ENCODE measurements at regions not wholly inside any gene's neighbourhood (a gene's known extent, or its start where the extent isn't known, plus 50 kb on each side); places are given as distances from the start of the nearest gene placed in this dataset.

DNA sequence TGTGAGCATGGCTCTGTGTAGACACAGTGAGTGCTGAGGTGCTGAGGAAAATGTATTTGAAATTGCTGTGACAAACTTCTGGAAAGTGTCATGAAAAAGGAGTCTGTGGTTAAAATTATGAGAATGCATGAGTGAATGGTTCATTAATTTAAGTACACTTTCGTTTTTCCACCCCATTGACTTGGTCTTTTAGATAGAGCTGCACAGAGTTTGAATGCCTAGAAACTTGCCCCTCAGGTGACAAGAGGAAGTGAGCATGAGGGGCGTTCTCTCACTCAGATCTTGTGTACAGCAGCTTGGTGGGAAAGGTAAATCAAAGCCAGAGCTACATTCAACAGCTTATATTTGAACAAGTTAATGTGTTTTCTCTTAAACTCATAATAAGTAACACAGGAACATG is 296.8 kb downstream of the WDR72 start:
- Histone ChIP-seq H3K36me3 (ENCODE audit: insufficient read depth, low read length) (no peaks in the 10 kb centered on the region), H3K4me1 (ENCODE audit: insufficient read depth, low read length) (no peaks in the 10 kb centered on the region), H3K9me3 (ENCODE audit: low read length) (no peaks in the 10 kb centered on the region), H3K27me3 (ENCODE audit: insufficient read depth, low read length, poor library complexity, severe bottlenecking) (no peaks in the 10 kb centered on the region), H3K27ac (ENCODE audit: low read depth, low read length) (no peak overlapping the region), H3K4me3 (ENCODE audit: low read length) (no peak overlapping the region)
- H3K4me1 Mint-ChIP-seq: no peaks in the 10 kb centered on the region
- no peak for DNase-seq
- CTCF ChIA-PET: no interaction called here
- POLR2A ChIA-PET: no interaction called here
- H3K4me3 Mint-ChIP-seq: no peak overlapping the region
- no peaks in the 10 kb centered on the region for H3K27me3 Mint-ChIP-seq
- no peak overlapping the region for H3K27ac Mint-ChIP-seq
- no peaks in the 10 kb centered on the region for H3K9me3 Mint-ChIP-seq
- H3K36me3 Mint-ChIP-seq: no peaks in the 10 kb centered on the region

DNA sequence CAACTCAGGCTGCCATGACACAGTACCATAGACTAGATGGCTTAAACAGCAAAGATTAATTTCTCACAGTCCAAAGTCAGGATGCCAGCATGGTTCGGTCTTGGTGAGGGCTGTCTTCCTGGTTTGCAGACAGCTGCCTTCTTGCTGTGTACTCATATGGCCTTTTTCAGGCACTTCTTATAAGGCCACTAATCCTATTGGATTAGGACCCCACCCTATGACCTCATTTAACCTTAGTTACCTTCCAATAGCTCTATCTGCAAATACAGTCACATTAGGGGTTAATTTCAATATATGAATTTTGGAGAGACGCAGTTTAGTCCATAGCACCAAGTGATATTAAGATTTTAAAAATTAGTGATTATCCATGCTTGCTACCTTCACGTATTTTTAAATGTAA is 297.8 kb downstream of the WDR72 start:
- Histone ChIP-seq H3K36me3 (ENCODE audit: insufficient read depth, low read length) (no peaks in the 10 kb centered on the region), H3K27ac (ENCODE audit: low read depth, low read length) (no peak overlapping the region), H3K9me3 (ENCODE audit: low read length) (no peaks in the 10 kb centered on the region), H3K4me3 (ENCODE audit: low read length) (no peak overlapping the region), H3K4me1 (ENCODE audit: insufficient read depth, low read length) (no peaks in the 10 kb centered on the region), H3K27me3 (ENCODE audit: insufficient read depth, low read length, poor library complexity, severe bottlenecking) (no peaks in the 10 kb centered on the region)
- no peak overlapping the region for H3K27ac Mint-ChIP-seq
- DNase-seq: no peak
- H3K4me3 Mint-ChIP-seq: no peak overlapping the region
- no peaks in the 10 kb centered on the region for H3K4me1 Mint-ChIP-seq
- ChIA-PET POLR2A (no interaction called here), CTCF (no interaction called here)
- no peaks in the 10 kb centered on the region for H3K9me3 Mint-ChIP-seq
- no peaks in the 10 kb centered on the region for H3K27me3 Mint-ChIP-seq
- no peaks in the 10 kb centered on the region for H3K36me3 Mint-ChIP-seq

DNA sequence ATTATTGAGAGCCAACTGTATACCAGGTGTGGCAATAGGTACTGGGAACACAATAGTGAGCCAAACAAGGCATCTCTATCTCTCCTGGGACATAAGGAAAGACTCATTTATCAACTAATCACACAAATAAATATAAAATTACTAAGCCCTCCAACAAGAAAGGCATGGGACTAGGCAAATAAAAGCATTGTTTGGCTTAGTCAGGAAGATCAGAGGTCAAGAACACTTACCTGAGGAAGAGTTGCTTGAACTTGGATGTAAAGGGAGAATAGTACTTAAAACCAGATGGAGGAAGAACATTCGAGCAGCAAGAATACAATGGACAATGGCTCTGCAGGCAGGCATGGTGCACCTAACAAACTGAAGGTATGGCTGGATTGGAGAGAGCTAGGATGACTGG is 300.7 kb downstream of the WDR72 start:
- CTCF ChIA-PET: no interaction called here

DNA sequence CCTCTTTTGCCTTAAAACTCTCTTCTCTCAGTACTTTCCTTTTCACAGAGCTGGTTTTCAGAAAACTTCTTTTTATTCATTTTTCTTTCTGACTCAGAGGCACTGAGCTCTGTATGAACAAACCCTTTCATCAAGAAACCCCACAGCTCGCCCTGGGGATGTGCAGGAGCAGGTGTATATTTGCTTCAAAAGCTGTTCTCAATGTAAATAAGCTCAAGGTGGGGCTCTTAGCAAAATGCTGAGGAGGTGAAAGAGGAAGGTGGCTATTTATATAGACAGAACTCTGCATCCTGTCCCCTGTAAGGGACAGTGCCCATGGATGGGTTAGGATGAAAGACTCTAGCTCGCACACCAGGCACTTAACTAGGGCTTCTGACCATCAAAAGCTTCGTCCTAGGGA is 302.0 kb downstream of the WDR72 start:
- Mint-ChIP-seq H3K4me1 (no peaks in the 10 kb centered on the region), H3K36me3 (no peaks in the 10 kb centered on the region), H3K4me3 (no peak overlapping the region), H3K9me3 (no peaks in the 10 kb centered on the region), H3K27ac (no peak overlapping the region), H3K27me3 (no peaks in the 10 kb centered on the region)
- Histone ChIP-seq H3K4me3 (ENCODE audit: low read length) (no peak overlapping the region), H3K36me3 (ENCODE audit: insufficient read depth, low read length) (no peaks in the 10 kb centered on the region), H3K27me3 (ENCODE audit: insufficient read depth, low read length, poor library complexity, severe bottlenecking) (no peaks in the 10 kb centered on the region), H3K27ac (ENCODE audit: low read depth, low read length) (no peak overlapping the region), H3K9me3 (ENCODE audit: low read length) (no peaks in the 10 kb centered on the region), H3K4me1 (ENCODE audit: insufficient read depth, low read length) (no peaks in the 10 kb centered on the region)
- ChIA-PET POLR2A (no interaction called here), CTCF (no interaction called here)
- DNase-seq: no peak

More for the DNA sequence above, 300.7 kb downstream of the WDR72 start:
- no peak for DNase-seq
- H3K4me1 ChIP-seq (ENCODE audit: insufficient read depth, low read length): no peaks in the 10 kb centered on the region
- Mint-ChIP-seq H3K9me3 (no peaks in the 10 kb centered on the region), H3K4me3 (no peak overlapping the region), H3K36me3 (no peaks in the 10 kb centered on the region), H3K27me3 (no peaks in the 10 kb centered on the region), H3K4me1 (no peaks in the 10 kb centered on the region), H3K27ac (no peak overlapping the region)
- no peak overlapping the region for H3K27ac ChIP-seq (ENCODE audit: low read depth, low read length)
- no peaks in the 10 kb centered on the region for H3K36me3 ChIP-seq (ENCODE audit: insufficient read depth, low read length)
- no peaks in the 10 kb centered on the region for H3K9me3 ChIP-seq (ENCODE audit: low read length)
- H3K4me3 ChIP-seq (ENCODE audit: low read length): no peak overlapping the region
- POLR2A ChIA-PET: no interaction called here
- H3K27me3 ChIP-seq (ENCODE audit: insufficient read depth, low read length, poor library complexity, severe bottlenecking): no peaks in the 10 kb centered on the region

DNA sequence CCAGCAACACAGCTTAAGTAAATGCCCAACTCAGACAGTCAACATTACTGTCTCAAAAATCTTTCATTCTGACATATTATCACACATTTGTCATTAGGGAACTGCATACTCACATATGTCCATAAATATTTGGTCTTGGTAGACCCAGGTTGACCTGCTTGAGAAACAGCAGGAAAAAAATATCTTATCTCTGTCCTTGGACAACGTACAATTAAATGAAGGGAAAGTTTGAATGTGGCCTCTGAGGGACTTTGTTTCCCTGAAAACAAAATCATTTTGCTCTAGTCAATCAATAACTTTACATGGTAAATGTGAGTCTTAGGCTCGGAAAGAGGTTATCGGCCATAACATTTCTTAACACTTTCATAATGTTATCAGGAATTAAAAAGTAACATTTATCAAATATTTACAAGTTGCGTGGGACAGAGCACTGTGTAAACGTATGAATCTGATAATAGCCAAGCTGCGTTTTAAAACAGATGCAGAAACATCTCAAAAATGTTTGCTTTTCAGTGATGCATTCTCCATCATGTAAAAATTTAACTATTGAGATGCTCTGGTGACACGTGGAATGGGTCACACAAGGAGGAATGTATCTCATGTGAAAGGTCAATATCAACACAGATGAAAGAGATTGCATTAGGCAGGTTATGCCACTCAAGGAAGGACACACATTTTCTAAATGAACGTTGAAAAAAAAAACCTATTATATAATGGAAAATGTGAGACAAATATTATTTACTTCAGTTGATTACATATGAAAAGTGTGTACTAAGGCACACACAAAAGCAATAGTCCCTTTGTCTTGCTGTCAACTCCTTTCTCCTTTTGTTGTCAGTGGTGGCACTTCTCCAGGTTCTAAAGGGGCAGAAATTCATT is 304.4 kb downstream of the WDR72 start:
- Histone ChIP-seq H3K27ac (ENCODE audit: low read depth, low read length) (no peak overlapping the region), H3K9me3 (ENCODE audit: low read length) (no peaks in the 10 kb centered on the region), H3K36me3 (ENCODE audit: insufficient read depth, low read length) (no peaks in the 10 kb centered on the region), H3K4me1 (ENCODE audit: insufficient read depth, low read length) (no peaks in the 10 kb centered on the region), H3K4me3 (ENCODE audit: low read length) (no peak overlapping the region), H3K27me3 (ENCODE audit: insufficient read depth, low read length, poor library complexity, severe bottlenecking) (no peaks in the 10 kb centered on the region)
- Mint-ChIP-seq H3K36me3 (no peaks in the 10 kb centered on the region), H3K27me3 (no peaks in the 10 kb centered on the region), H3K4me3 (no peak overlapping the region), H3K9me3 (peaks cover 0 to 2% (median 0%) of the 10 kb centered on the region in 5 donors), H3K4me1 (no peaks in the 10 kb centered on the region), H3K27ac (no peak overlapping the region)
- no peak for DNase-seq
- POLR2A ChIA-PET: no interaction called here
- CTCF ChIA-PET: no interaction called here

DNA sequence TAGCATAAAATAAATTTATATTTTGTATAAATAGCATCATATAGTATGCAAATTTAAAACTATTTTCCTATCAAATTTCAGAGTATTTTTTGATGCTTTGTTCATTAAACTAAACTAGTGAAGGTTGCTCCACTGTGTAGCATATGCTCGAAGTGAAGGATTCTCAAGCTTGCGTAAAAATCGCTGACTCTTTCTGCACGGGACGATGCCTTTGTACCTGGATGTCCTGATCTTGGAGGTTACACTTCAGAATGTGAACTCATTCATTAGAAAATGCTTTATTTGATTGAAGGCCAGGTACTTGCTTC is 305.0 kb downstream of the WDR72 start:
- H3K4me3 ChIP-seq (ENCODE audit: low read length): no peak overlapping the region
- Mint-ChIP-seq H3K4me1 (no peaks in the 10 kb centered on the region), H3K27me3 (no peaks in the 10 kb centered on the region), H3K9me3 (peaks cover 0 to 2% (median 0%) of the 10 kb centered on the region in 5 donors), H3K27ac (no peak overlapping the region), H3K36me3 (no peaks in the 10 kb centered on the region), H3K4me3 (no peak overlapping the region)
- CTCF ChIA-PET: no interaction called here
- no peaks in the 10 kb centered on the region for H3K36me3 ChIP-seq (ENCODE audit: insufficient read depth, low read length)
- H3K27ac ChIP-seq (ENCODE audit: low read depth, low read length): no peak overlapping the region
- no peak for DNase-seq
- H3K4me1 ChIP-seq (ENCODE audit: insufficient read depth, low read length): no peaks in the 10 kb centered on the region
- no peaks in the 10 kb centered on the region for H3K9me3 ChIP-seq (ENCODE audit: low read length)
- POLR2A ChIA-PET: no interaction called here
- no peaks in the 10 kb centered on the region for H3K27me3 ChIP-seq (ENCODE audit: insufficient read depth, low read length, poor library complexity, severe bottlenecking)

DNA sequence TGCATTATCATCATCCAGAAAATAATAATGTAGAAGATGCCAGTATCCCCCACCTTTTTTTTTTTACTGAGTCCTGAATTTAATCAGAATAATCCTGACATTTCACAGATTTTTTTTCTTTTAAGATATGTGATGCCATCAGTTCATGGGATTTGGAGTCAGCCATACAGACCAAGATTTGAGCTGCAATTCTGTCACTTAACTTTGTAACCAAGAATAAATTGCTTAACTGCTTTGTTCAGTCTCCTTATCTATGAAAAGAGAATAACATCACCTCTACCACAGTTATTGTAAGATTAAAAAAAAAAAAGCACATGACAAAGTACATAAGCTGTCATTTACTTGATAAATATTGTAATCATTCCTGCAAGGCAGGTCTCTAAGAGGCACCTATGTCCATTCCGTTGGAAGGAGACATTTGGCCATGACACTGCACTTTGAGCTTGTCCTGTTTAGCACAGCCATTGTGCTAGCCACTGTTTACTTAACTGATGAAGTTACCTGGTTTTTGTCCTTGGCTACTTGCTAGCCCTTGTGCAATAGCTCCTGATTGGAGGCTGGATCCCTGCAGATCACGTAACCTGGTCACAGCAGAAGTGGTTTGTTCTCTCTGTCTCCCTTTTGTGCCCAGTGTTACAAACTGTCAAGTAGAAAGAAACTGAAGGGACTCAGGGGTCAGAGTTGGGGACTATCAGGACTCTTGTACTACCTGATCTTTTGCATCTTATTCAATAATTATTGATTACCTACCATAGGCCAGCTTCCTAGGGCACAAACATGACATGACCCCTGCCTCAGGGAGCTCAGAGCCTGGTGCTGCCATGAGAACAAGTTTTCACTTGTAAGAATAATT is 306.0 kb downstream of the WDR72 start:
- Histone ChIP-seq H3K4me3 (ENCODE audit: low read length) (no peak overlapping the region), H3K36me3 (ENCODE audit: insufficient read depth, low read length) (no peaks in the 10 kb centered on the region), H3K4me1 (ENCODE audit: insufficient read depth, low read length) (no peaks in the 10 kb centered on the region), H3K9me3 (ENCODE audit: low read length) (no peaks in the 10 kb centered on the region), H3K27me3 (ENCODE audit: insufficient read depth, low read length, poor library complexity, severe bottlenecking) (no peaks in the 10 kb centered on the region), H3K27ac (ENCODE audit: low read depth, low read length) (no peak overlapping the region)
- Mint-ChIP-seq H3K36me3 (no peaks in the 10 kb centered on the region), H3K4me1 (no peaks in the 10 kb centered on the region), H3K27ac (no peak overlapping the region), H3K4me3 (no peak overlapping the region), H3K9me3 (peaks cover 0 to 2% (median 0%) of the 10 kb centered on the region in 5 donors), H3K27me3 (no peaks in the 10 kb centered on the region)
- DNase-seq: no peak
- CTCF ChIA-PET: no interaction called here
- POLR2A ChIA-PET: no interaction called here

DNA sequence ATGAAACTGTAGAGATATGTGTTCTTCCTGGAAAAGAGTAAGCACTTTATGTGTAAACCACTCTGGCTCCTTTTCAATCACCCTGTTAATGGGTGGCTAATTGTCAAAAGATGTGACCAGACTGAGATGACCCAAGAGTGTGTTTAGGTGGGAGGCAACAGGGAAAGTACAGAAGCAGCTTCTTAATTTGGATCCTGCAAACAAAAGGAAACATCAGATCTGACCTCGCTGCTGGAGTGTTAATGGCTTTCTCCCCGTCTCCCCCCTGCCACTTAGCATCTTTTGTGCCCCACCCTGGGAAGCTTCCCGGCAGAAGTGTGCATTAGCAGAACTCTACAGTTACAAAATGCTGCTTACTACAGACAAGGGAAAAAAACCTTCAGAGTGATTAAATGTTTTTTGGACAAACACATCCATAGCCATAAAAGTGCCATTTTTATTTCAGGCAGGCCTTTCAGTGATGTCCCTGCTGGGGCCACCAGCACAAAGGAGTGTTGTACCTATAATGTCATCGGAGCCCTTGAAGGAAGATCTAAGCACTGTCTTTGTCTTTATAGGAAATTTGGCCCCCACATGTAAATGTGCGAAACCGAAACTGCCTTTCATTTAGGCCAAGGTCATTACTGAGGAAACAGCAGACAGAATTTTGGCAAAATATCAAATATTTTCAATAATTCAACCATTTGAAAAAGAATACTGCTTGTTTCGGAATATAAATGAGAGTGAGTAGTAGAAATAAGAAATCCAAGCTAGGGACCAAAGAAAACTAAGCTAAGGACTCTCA is 311.0 kb downstream of the WDR72 start:
- Mint-ChIP-seq H3K27me3 (no peaks in the 10 kb centered on the region), H3K4me3 (no peak overlapping the region), H3K36me3 (no peaks in the 10 kb centered on the region), H3K9me3 (peaks cover 0 to 2% (median 0%) of the 10 kb centered on the region in 5 donors), H3K27ac (no peak overlapping the region), H3K4me1 (no peaks in the 10 kb centered on the region)
- no peaks in the 10 kb centered on the region for H3K4me1 ChIP-seq (ENCODE audit: insufficient read depth, low read length)
- no peak for DNase-seq
- CTCF ChIA-PET: no interaction called here
- H3K4me3 ChIP-seq (ENCODE audit: low read length): no peak overlapping the region
- H3K27ac ChIP-seq (ENCODE audit: low read depth, low read length): no peak overlapping the region
- no peaks in the 10 kb centered on the region for H3K9me3 ChIP-seq (ENCODE audit: low read length)
- no peaks in the 10 kb centered on the region for H3K27me3 ChIP-seq (ENCODE audit: insufficient read depth, low read length, poor library complexity, severe bottlenecking)
- no peaks in the 10 kb centered on the region for H3K36me3 ChIP-seq (ENCODE audit: insufficient read depth, low read length)
- POLR2A ChIA-PET: no interaction called here

All from CD8-positive, alpha-beta memory T cell (primary cell).